ENCODE measurements at regions not wholly inside any gene's neighbourhood (a gene's known extent, or its start where the extent isn't known, plus 50 kb on each side); places are given as distances from the start of the nearest gene placed in this dataset.

DNA sequence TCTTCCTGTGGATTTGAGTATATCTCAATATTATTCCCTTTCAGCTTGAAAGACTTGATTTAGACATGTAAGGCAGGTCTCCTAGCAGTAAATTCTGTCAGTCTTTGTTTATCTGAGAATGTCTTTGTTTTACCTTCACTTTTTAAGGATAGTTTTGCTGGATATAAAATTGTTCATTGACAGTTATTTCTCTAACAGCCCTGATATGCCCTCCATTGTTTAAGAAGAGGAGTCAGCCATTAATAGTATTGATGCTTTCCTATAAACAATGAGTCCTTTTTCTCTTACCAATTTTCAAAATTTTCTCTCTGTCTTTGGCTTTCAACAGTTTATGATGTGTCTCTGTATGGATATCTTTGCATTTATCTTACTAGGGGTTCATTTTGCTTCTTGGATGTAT, 163.5 kb upstream of the ANKRD55 start:
- no peak overlapping the region for H3K4me3 ChIP-seq (replicated peaks; ENCODE audit: insufficient read depth, low read length)
- no peaks in the 10 kb centered on the region for H3K27me3 ChIP-seq (ENCODE audit: insufficient read depth, poor library complexity, severe bottlenecking)
- TF ChIP-seq SPI1 (IDR thresholded peaks at IDR 0.05; ENCODE audit: borderline replicate concordance, low read depth) (no peak), POLR2AphosphoS5 (IDR thresholded peaks at IDR 0.05; ENCODE audit: low read depth) (no peak), REST (IDR thresholded peaks at IDR 0.05; ENCODE audit: insufficient replicate concordance, low read depth) (no peak), CTCF (IDR thresholded peaks at IDR 0.05; ENCODE audit: insufficient read depth, low read length) (no peak), GABPA (IDR thresholded peaks at IDR 0.05; ENCODE audit: low read depth) (no peak)

DNA sequence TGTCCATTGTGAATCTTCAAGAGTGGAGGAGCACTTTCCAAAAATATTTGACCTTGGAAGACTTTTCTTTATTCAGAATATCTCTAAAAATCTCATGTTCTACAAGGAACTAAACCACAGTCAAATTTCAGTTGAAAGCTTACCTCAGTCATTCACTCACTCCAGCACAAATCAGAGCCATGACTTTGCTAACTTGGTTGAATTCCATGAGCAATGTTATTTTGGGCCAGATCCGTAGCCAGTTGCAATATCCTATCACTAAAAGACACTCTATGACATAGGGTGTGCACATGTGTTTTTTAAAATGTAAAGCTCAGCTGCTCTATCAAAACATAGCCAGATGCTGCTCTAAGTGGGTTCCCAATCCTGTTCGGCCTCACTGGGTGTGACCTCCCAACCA, 156.1 kb upstream of the ANKRD55 start:
- DNase-seq (ENCODE audit: low read depth in 1 of 2, low spot score in 1 of 2): no peak
- no peak for TF ChIP-seq SPI1 (IDR thresholded peaks at IDR 0.05; ENCODE audit: borderline replicate concordance, low read depth)
- TF ChIP-seq POLR2AphosphoS5 (IDR thresholded peaks at IDR 0.05; ENCODE audit: low read depth): no peak
- no peak for TF ChIP-seq REST (IDR thresholded peaks at IDR 0.05; ENCODE audit: insufficient replicate concordance, low read depth)
- TF ChIP-seq CTCF (IDR thresholded peaks at IDR 0.05; ENCODE audit: insufficient read depth, low read length): no peak
- TF ChIP-seq GABPA (IDR thresholded peaks at IDR 0.05; ENCODE audit: low read depth): no peak
- H3K27ac ChIP-seq (replicated peaks): no peak overlapping the region
- no peak overlapping the region for H3K4me3 ChIP-seq (replicated peaks; ENCODE audit: insufficient read depth, low read length)
- no peaks in the 10 kb centered on the region for H3K27me3 ChIP-seq (ENCODE audit: insufficient read depth, poor library complexity, severe bottlenecking)

More for the DNA sequence above, 163.5 kb upstream of the ANKRD55 start:
- no peak for DNase-seq (ENCODE audit: low read depth in 1 of 2, low spot score in 1 of 2)
- no peak overlapping the region for H3K27ac ChIP-seq (replicated peaks)

DNA sequence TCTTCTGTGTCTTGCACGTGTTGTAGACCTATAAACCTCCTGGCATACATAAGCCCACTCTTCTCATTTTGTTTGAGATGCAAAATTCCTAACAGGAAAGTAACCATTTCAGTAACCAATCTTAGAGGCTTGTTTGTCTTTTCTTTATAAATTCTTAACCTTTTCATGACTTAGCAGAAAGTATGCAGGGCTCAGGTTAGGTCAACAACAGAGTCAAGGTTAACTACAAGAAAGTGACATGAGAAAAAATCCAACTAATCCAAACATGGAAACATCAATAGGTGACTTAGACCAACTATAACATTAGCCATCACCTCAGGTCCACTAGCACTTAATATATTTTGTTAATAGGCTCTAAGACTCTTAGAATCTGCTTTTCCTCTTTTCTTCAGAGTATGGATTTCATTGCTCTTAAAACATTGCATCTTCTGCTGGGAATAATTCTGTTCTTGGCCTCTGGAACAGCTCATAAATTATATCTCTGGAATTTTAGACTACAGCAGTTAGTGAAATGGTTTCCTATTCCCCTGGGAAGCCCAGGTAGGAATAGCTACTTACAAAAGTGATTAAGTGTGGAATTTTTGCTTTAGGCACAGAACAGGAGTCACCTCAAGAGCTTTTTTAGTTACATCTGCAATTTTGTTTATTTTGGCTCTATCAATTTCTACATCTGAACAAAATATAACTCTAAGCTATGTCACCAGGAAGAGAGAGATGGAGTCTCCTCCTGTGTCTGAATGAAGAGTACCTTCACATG, 155.3 kb upstream of the ANKRD55 start:
- Histone ChIP-seq H3K27ac (replicated peaks) (no peak overlapping the region), H3K27me3 (ENCODE audit: insufficient read depth, poor library complexity, severe bottlenecking) (no peaks in the 10 kb centered on the region), H3K4me3 (replicated peaks; ENCODE audit: insufficient read depth, low read length) (no peak overlapping the region)
- no peak for DNase-seq (ENCODE audit: low read depth in 1 of 2, low spot score in 1 of 2)
- TF ChIP-seq GABPA (IDR thresholded peaks at IDR 0.05; ENCODE audit: low read depth) (no peak), SPI1 (IDR thresholded peaks at IDR 0.05; ENCODE audit: borderline replicate concordance, low read depth) (no peak), REST (IDR thresholded peaks at IDR 0.05; ENCODE audit: insufficient replicate concordance, low read depth) (no peak), POLR2AphosphoS5 (IDR thresholded peaks at IDR 0.05; ENCODE audit: low read depth) (no peak), CTCF (IDR thresholded peaks at IDR 0.05; ENCODE audit: insufficient read depth, low read length) (no peak)

Data from HL-60 (cell line).